ENCODE measurements at regions not wholly inside any gene's neighbourhood (a gene's known extent, or its start where the extent isn't known, plus 50 kb on each side); places are given as distances from the start of the nearest gene placed in this dataset.

GRCh38 chr15:79629687-79630086 lies 197.6 kb downstream of the MINAR1 start:
- H3K9me3 ChIP-seq (ENCODE audit: control insufficient read depth, insufficient read depth, low read depth, low read length) = no peaks in the 10 kb centered on the region
- H3K4me3 ChIP-seq (replicated peaks in 1 of 4; ENCODE audit: control extremely low read depth in 1 of 4, insufficient read depth in 1 of 4, low read depth in 3 of 4, low read length in 4 of 4) = no peak overlapping the region
- H3K4me1 ChIP-seq (ENCODE audit: control insufficient read depth, extremely low read depth, insufficient read depth, low read length) = no peaks in the 10 kb centered on the region
- H3K27ac ChIP-seq (ENCODE audit: insufficient read depth, low read length) = no peak overlapping the region
- peak; percentile 59 to 86 for DNase-seq (ENCODE audit: low read depth in 2 of 2)
- no peak overlapping the region for H2AFZ ChIP-seq (ENCODE audit: low read length)
- no peaks in the 10 kb centered on the region for H4K20me1 ChIP-seq (ENCODE audit: control insufficient read depth, extremely low read depth, insufficient read depth, low read length)
- no peaks in the 10 kb centered on the region for H3K79me2 ChIP-seq (ENCODE audit: control insufficient read depth, insufficient read depth, low read length)
- TF ChIP-seq CTCF (conservative IDR thresholded peaks at IDR 0.05 in 1 of 2, IDR thresholded peaks at IDR 0.05 in 1 of 2; ENCODE audit: low read depth in 1 of 2, low read length in 2 of 2) (no peak), EZH2 (IDR thresholded peaks at IDR 0.05; ENCODE audit: low read length, missing control alignments) (no peak)
- H3K27me3 ChIP-seq (ENCODE audit: control insufficient read depth, insufficient read depth, low read length) = no peaks in the 10 kb centered on the region
- H3K9ac ChIP-seq (ENCODE audit: insufficient read depth, low read length) = no peak overlapping the region
- H3K36me3 ChIP-seq (ENCODE audit: control insufficient read depth, insufficient read depth, low read length) = no peaks in the 10 kb centered on the region
- no peak overlapping the region for H3K4me2 ChIP-seq (ENCODE audit: extremely low read depth, insufficient read depth, low read length)

GRCh38 chr15:79632457-79632856 lies 200.3 kb downstream of the MINAR1 start:
- Histone ChIP-seq H3K4me1 (ENCODE audit: control insufficient read depth, extremely low read depth, insufficient read depth, low read length) (no peaks in the 10 kb centered on the region), H3K27ac (ENCODE audit: insufficient read depth, low read length) (no peak overlapping the region), H3K79me2 (ENCODE audit: control insufficient read depth, insufficient read depth, low read length) (no peaks in the 10 kb centered on the region), H3K4me2 (ENCODE audit: extremely low read depth, insufficient read depth, low read length) (no peak overlapping the region), H3K9ac (ENCODE audit: insufficient read depth, low read length) (no peak overlapping the region), H3K36me3 (ENCODE audit: control insufficient read depth, insufficient read depth, low read length) (no peaks in the 10 kb centered on the region), H3K27me3 (ENCODE audit: control insufficient read depth, insufficient read depth, low read length) (no peaks in the 10 kb centered on the region), H3K4me3 (replicated peaks in 1 of 4; ENCODE audit: control extremely low read depth in 1 of 4, insufficient read depth in 1 of 4, low read depth in 3 of 4, low read length in 4 of 4) (no peak overlapping the region), H3K9me3 (ENCODE audit: control insufficient read depth, insufficient read depth, low read depth, low read length) (no peaks in the 10 kb centered on the region), H4K20me1 (ENCODE audit: control insufficient read depth, extremely low read depth, insufficient read depth, low read length) (no peaks in the 10 kb centered on the region), H2AFZ (ENCODE audit: low read length) (no peak overlapping the region)
- TF ChIP-seq EZH2 (IDR thresholded peaks at IDR 0.05; ENCODE audit: low read length, missing control alignments) = no peak
- no peak for TF ChIP-seq CTCF (conservative IDR thresholded peaks at IDR 0.05 in 1 of 2, IDR thresholded peaks at IDR 0.05 in 1 of 2; ENCODE audit: low read depth in 1 of 2, low read length in 2 of 2)
- no peak for DNase-seq (ENCODE audit: low read depth in 2 of 2)

GRCh38 chr15:79635149-79635771 lies 203.1 kb downstream of the MINAR1 start:
- Histone ChIP-seq H3K4me2 (ENCODE audit: extremely low read depth, insufficient read depth, low read length) (no peak overlapping the region), H3K9me3 (ENCODE audit: control insufficient read depth, insufficient read depth, low read depth, low read length) (no peaks in the 10 kb centered on the region), H3K4me1 (ENCODE audit: control insufficient read depth, extremely low read depth, insufficient read depth, low read length) (peaks cover 4% of the 10 kb centered on the region), H3K36me3 (ENCODE audit: control insufficient read depth, insufficient read depth, low read length) (no peaks in the 10 kb centered on the region), H3K4me3 (replicated peaks in 1 of 4; ENCODE audit: control extremely low read depth in 1 of 4, insufficient read depth in 1 of 4, low read depth in 3 of 4, low read length in 4 of 4) (no peak overlapping the region), H3K27ac (ENCODE audit: insufficient read depth, low read length) (no peak overlapping the region), H4K20me1 (ENCODE audit: control insufficient read depth, extremely low read depth, insufficient read depth, low read length) (no peaks in the 10 kb centered on the region), H3K27me3 (ENCODE audit: control insufficient read depth, insufficient read depth, low read length) (no peaks in the 10 kb centered on the region), H2AFZ (ENCODE audit: low read length) (no peak overlapping the region), H3K79me2 (ENCODE audit: control insufficient read depth, insufficient read depth, low read length) (no peaks in the 10 kb centered on the region), H3K9ac (ENCODE audit: insufficient read depth, low read length) (no peak overlapping the region)
- DNase-seq (ENCODE audit: low read depth in 2 of 2) = no peak
- no peak for TF ChIP-seq EZH2 (IDR thresholded peaks at IDR 0.05; ENCODE audit: low read length, missing control alignments)
- TF ChIP-seq CTCF (conservative IDR thresholded peaks at IDR 0.05 in 1 of 2, IDR thresholded peaks at IDR 0.05 in 1 of 2; ENCODE audit: low read depth in 1 of 2, low read length in 2 of 2) = no peak
